ENCODE measurements at regions not wholly inside any gene's neighbourhood (a gene's known extent, or its start where the extent isn't known, plus 50 kb on each side); places are given as distances from the start of the nearest gene placed in this dataset.

DNA sequence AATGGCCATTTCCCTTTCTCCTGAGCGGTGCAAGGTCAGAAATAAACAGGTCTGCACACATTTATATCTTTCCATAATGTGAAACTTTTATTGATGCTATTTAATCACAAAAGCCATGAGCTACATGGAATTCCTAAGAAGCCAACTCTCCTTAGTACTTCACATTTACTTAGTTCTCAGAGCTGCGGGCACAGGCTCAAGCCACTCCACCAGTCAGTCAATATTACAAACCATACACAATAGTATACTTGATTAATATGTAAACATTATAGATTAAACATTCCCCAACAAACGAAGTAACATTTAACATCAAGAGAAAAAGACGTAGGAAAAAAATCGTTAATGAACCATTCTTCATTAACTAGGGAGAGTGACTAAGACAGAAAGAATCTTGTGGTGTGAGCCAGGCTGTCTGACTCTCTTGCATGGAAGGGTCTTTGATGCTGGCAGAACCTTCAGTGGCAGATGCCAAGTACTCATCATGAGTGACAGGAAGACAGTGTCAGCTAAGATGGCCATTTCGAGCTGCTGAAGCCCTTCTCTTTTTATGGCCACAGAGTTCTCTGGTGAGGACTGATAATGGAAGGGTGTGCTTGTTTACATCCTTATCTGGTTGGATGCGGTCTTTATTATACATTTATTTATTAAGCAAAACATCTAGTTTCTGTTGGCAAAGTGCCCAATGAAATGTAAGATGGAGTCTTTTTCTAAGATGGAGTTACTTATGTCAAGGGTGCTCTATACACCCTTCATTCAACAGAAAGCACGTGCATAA is 115.5 kb upstream of the TUT7 start:
- Histone ChIP-seq H3K27ac (no peak overlapping the region), H3K4me1 (no peaks in the 10 kb centered on the region), H3K36me3 (no peaks in the 10 kb centered on the region), H3K9me3 (no peaks in the 10 kb centered on the region), H3K27me3 (no peaks in the 10 kb centered on the region), H3K4me3 (no peak overlapping the region)
- DNase-seq (no peak), ATAC-seq (no peak)
- TF ChIP-seq, protein P1, sequence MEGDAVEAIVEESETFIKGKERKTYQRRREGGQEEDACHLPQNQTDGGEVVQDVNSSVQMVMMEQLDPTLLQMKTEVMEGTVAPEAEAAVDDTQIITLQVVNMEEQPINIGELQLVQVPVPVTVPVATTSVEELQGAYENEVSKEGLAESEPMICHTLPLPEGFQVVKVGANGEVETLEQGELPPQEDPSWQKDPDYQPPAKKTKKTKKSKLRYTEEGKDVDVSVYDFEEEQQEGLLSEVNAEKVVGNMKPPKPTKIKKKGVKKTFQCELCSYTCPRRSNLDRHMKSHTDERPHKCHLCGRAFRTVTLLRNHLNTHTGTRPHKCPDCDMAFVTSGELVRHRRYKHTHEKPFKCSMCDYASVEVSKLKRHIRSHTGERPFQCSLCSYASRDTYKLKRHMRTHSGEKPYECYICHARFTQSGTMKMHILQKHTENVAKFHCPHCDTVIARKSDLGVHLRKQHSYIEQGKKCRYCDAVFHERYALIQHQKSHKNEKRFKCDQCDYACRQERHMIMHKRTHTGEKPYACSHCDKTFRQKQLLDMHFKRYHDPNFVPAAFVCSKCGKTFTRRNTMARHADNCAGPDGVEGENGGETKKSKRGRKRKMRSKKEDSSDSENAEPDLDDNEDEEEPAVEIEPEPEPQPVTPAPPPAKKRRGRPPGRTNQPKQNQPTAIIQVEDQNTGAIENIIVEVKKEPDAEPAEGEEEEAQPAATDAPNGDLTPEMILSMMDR (IDR thresholded peaks at IDR 0.05) = no peak
- intact Hi-C loops (cut with DNase I) = no loop called here
- 79% methylated on average over 8 of the region's 8 CpGs for WGBS, 2 donors

DNA sequence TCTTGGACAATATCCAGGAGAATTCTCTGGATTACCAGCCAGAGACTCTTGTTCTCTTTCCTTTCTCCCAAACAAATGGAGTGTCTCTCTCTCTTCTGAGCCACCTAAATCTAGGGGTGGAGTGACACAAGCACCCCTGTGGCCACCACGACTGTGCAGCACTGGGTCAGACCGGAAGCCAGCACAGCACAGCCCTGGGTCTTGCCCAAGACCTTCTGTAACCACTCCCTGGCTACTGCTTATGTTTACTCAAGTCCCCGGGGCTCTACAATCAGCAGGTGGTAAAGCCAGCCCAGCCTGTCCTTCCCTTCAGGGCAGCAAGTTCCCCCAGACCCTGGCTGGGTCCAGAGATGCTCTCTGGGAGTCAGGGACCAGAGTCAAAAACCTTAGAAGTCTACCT is 110.0 kb upstream of the TUT7 start:
- Histone ChIP-seq H3K27me3 (peaks cover 0 to 4% (median 0%) of the 10 kb centered on the region in 7 donors), H3K36me3 (no peaks in the 10 kb centered on the region), H3K9me3 (no peaks in the 10 kb centered on the region), H3K4me1 (peaks cover 0 to 7% (median 0%) of the 10 kb centered on the region in 9 donors), H3K27ac (no peak overlapping the region), H3K4me3 (no peak overlapping the region)
- DNase-seq (no peak), ATAC-seq (no peak)
- 45 to 56% methylated on average over 3 of the region's 3 CpGs for WGBS, 2 donors
- TF ChIP-seq, protein P1 (IDR thresholded peaks at IDR 0.05) = no peak
- intact Hi-C loops (cut with DNase I) = no loop called here

DNA sequence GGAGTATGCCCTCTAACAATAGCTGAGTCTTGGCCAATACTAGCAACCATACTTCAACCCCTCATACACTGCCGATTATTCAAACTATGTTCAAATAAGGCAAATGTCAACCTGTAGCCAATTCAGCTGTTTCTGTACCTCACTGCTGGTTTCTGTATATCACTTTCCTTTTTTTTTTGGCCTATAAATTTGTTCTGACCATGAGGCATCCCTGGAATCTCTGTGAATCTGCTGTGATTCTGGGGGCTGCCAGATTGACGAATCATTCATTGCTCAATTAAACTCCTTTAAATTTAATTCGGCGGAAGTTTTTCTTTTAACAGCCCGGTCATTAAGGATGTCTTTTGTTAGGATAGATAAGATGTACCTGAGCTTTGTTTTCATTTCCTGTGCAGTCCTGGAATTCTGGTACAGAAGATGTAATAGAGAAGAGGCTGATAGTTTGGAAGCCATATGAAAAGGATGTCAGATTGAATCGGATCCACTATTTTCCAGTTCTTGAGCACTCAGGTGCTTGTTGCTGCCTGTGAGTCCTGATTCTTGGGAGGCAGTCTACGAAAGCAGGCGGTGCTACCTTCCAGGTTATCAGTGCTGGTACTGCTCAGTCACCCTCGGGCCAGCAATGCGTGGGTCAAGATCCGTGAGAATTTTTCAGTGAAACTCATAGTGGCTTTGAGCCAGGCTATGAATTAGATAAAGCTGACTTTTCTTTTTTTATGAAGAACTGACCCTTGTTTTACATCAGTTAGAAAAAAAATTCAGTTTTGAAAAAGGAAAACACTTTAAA is 106.2 kb upstream of the TUT7 start:
- Histone ChIP-seq H3K36me3 (no peaks in the 10 kb centered on the region), H3K4me3 (no peak overlapping the region), H3K27me3 (peaks cover 0 to 4% (median 0%) of the 10 kb centered on the region in 7 donors), H3K9me3 (no peaks in the 10 kb centered on the region), H3K4me1 (peaks cover 0 to 19% (median 0%) of the 10 kb centered on the region in 9 donors), H3K27ac (no peak overlapping the region)
- 72 to 74% methylated on average over 11 of the region's 11 CpGs for WGBS, 2 donors
- no peak for ATAC-seq
- intact Hi-C loops (cut with DNase I) = no loop called here
- TF ChIP-seq, protein P1 (IDR thresholded peaks at IDR 0.05) = no peak
- no peak for DNase-seq

DNA sequence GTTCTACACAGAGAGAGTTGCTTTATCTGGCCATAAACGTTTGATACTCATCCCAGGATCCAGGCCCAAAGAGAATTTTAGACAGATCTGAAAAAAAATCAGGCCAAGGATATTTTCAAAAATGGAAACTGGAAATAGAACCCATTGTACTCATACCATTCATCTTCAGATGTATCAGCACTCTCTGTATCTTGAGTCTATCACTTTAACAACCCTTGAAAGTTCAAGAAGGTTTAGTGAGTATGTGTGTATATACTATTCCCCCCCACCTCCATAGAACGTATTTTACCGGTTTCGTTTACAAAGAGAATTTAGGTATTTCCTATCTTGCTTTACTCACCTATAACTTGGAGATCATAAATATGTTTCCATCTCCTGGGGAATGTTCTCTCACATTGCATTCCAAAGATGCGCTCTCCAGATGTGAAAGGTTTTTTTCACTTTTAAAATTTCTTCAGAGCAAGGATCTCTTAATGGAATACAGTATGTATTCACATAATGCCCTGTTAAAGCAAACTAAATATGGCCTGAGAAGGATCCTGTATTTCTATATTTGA is 105.5 kb upstream of the TUT7 start:
- no peak overlapping the region for H3K4me3 ChIP-seq
- intact Hi-C loops (cut with DNase I) = no loop called here
- ATAC-seq (no peak), DNase-seq (no peak)
- no peaks in the 10 kb centered on the region for H3K36me3 ChIP-seq
- no peak overlapping the region for H3K27ac ChIP-seq
- peaks cover 0 to 19% (median 0%) of the 10 kb centered on the region in 9 donors for H3K4me1 ChIP-seq
- H3K27me3 ChIP-seq = peaks cover 0 to 4% (median 0%) of the 10 kb centered on the region in 7 donors
- TF ChIP-seq, protein P1 (IDR thresholded peaks at IDR 0.05) = no peak
- 63 to 72% methylated on average over 5 of the region's 5 CpGs for WGBS, 2 donors
- no peaks in the 10 kb centered on the region for H3K9me3 ChIP-seq

Data from heart right ventricle (tissue), 16 donors.